Astrocyte (in vitro differentiated cells and primary cell): ENCODE measurements at regions not wholly inside any gene's neighbourhood (a gene's known extent, or its start where the extent isn't known, plus 50 kb on each side); places are given as distances from the start of the nearest gene placed in this dataset.

Experiments
- EZH2 ChIP-seq: IDR thresholded peaks from 2 replicates; pipeline ENCODE4 v1.6.1; 2012; ENCODE audit warnings: mild to moderate bottlenecking, low read length, inconsistent platforms; ENCODE audit not compliant: insufficient read depth
- TF ChIP-seq, protein P1 (sequence below): IDR thresholded peaks from 2 replicates; pipeline ENCODE4 v1.5.1; 2011; ENCODE audit warnings: low read depth, mild to moderate bottlenecking, inconsistent platforms, low read length, moderate library complexity; ENCODE audit not compliant: insufficient read depth

DNA sequence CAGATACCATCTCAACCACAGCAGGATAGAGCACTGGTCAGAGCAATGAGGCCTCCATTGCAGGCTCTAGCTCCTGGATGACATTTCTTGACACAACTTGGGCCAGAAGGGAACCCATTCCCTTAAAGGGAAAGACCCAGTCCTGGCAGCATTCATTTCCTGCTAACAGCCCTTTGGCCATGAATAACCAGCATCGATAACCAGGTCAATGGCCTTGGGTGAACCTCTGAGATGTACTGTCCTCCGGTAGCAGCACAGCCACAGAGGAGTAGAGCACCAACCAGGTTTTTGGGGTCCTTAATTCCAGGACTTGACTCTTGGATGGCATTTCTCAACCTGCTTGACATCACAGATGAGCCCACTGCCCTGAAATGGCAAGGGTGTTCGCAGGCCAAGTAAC, 71.2 kb upstream of the FKBP1C start:
- TF ChIP-seq, protein P1, sequence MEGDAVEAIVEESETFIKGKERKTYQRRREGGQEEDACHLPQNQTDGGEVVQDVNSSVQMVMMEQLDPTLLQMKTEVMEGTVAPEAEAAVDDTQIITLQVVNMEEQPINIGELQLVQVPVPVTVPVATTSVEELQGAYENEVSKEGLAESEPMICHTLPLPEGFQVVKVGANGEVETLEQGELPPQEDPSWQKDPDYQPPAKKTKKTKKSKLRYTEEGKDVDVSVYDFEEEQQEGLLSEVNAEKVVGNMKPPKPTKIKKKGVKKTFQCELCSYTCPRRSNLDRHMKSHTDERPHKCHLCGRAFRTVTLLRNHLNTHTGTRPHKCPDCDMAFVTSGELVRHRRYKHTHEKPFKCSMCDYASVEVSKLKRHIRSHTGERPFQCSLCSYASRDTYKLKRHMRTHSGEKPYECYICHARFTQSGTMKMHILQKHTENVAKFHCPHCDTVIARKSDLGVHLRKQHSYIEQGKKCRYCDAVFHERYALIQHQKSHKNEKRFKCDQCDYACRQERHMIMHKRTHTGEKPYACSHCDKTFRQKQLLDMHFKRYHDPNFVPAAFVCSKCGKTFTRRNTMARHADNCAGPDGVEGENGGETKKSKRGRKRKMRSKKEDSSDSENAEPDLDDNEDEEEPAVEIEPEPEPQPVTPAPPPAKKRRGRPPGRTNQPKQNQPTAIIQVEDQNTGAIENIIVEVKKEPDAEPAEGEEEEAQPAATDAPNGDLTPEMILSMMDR, result no peak
- no peak for TF ChIP-seq EZH2
